MCF 10A (cell line): ENCODE measurements at regions not wholly inside any gene's neighbourhood (a gene's known extent, or its start where the extent isn't known, plus 50 kb on each side); places are given as distances from the start of the nearest gene placed in this dataset.

ENCODE experiments used
- BruUV-seq: library from RNA; stranded (reverse); fragments of 400-500 nt; replicated peaks from 2 replicates; lab custom pipeline; 2021; lab: Mats Ljungman, UMichigan
- CTCF ChIA-PET: fragments of 300-600 bp; sonication (Branson Sonifier 250); formaldehyde crosslinking; extraction: SDS; loops from one replicate; lab custom pipeline; 2021; ENCODE audit warnings: antibody characterized with exemption, inconsistent platforms; lab: Yijun Ruan, JAX
- POLR2A ChIA-PET: fragments of 300-600, 350-650 bp; sonication (Branson Sonifier 250); formaldehyde crosslinking; extraction: SDS; loops from one replicate; lab custom pipeline; 2020; ENCODE audit warnings: antibody characterized with exemption, inconsistent platforms; lab: Yijun Ruan, JAX
- DNase-seq: peaks from one replicate; pipeline ENCODE4 v3.0.0-alpha.2; 2018; ENCODE audit not compliant: unreplicated experiment
- H3K27ac Mint-ChIP-seq: one replicate; pipeline ENCODE4 v1.8.0; 2022; ENCODE audit warnings: mild to moderate bottlenecking, low read depth, mixed read lengths; ENCODE audit not compliant: unreplicated experiment
- H3K27me3 Mint-ChIP-seq: one replicate; pipeline ENCODE4 v1.8.0; 2022; ENCODE audit warnings: mixed read lengths; ENCODE audit not compliant: insufficient read depth, unreplicated experiment
- H3K36me3 Mint-ChIP-seq: one replicate; pipeline ENCODE4 v1.8.0; 2022; ENCODE audit warnings: mild to moderate bottlenecking, moderate library complexity, mixed read lengths; ENCODE audit not compliant: insufficient read depth, unreplicated experiment
- H3K4me1 Mint-ChIP-seq: one replicate; pipeline ENCODE4 v1.8.0; 2022; ENCODE audit warnings: mixed read lengths; ENCODE audit not compliant: insufficient read depth, unreplicated experiment
- H3K4me3 Mint-ChIP-seq: one replicate; pipeline ENCODE4 v1.8.0; 2022; ENCODE audit warnings: mild to moderate bottlenecking, moderate library complexity, mixed read lengths; ENCODE audit not compliant: unreplicated experiment
- H3K9me3 Mint-ChIP-seq: one replicate; pipeline ENCODE4 v1.8.0; 2022; ENCODE audit warnings: mixed read lengths; ENCODE audit not compliant: unreplicated experiment
- CTCF ChIP-seq: fragments of 200-600 bp; IDR thresholded peaks from one replicate; pipeline ENCODE4 v1.8.0; 2022; ENCODE audit warnings: antibody characterized with exemption, mild to moderate bottlenecking; ENCODE audit not compliant: unreplicated experiment
- intact Hi-C: fragments of 100-400 bp; cut with micrococcal nuclease; formaldehyde crosslinking; loops from 2 replicates; pipeline ENCODE4 v1.14.1; 2022

- no peak overlapping the region for H3K27ac Mint-ChIP-seq
- BruUV-seq: no TSS peak
- H3K9me3 Mint-ChIP-seq: no peaks in the 10 kb centered on the region
- POLR2A ChIA-PET: interaction anchor here (0.6 to 1.8 kb wide), 3 partner anchors 10 to 120 kb away, joined by 3 to 8 read pairs (median 3); no protein-coding TSS in a partner anchor
- DNase-seq: no peak
- intact Hi-C loops: no loop called here
- H3K27me3 Mint-ChIP-seq: no peaks in the 10 kb centered on the region
- H3K36me3 Mint-ChIP-seq: peaks cover 80% of the 10 kb centered on the region
- peaks cover 5% of the 10 kb centered on the region for H3K4me1 Mint-ChIP-seq
- CTCF ChIA-PET: interaction anchor here (0.6 to 1.5 kb wide), 13 partner anchors 8 to 749 kb away, joined by 3 to 8 read pairs (median 3); no protein-coding TSS in a partner anchor
- no peak overlapping the region for H3K4me3 Mint-ChIP-seq
- TF ChIP-seq CTCF: no peak
Measured at GRCh38 chr12:124398578-124399227, 103.8 kb downstream of the RFLNA start.

- Mint-ChIP-seq H3K4me3 (no peak overlapping the region), H3K27ac (no peak overlapping the region), H3K36me3 (peaks cover 80% of the 10 kb centered on the region), H3K9me3 (no peaks in the 10 kb centered on the region), H3K27me3 (no peaks in the 10 kb centered on the region), H3K4me1 (peaks cover 5% of the 10 kb centered on the region)
- CTCF ChIA-PET: interaction anchor here (0.6 to 1.5 kb wide), 6 partner anchors 11 to 748 kb away, joined by 3 to 6 read pairs (median 3); no protein-coding TSS in a partner anchor
- no TSS peak for BruUV-seq
- peak; percentile 69 for DNase-seq
- no peak for TF ChIP-seq CTCF
- intact Hi-C loops: no loop called here
- POLR2A ChIA-PET: interaction anchor here (0.6 to 1.8 kb wide), 2 partner anchors 9 to 19 kb away, joined by 3 to 8 read pairs; no protein-coding TSS in a partner anchor
Measured at GRCh38 chr12:124397807-124398577, 103.1 kb downstream of the RFLNA start.

DNA sequence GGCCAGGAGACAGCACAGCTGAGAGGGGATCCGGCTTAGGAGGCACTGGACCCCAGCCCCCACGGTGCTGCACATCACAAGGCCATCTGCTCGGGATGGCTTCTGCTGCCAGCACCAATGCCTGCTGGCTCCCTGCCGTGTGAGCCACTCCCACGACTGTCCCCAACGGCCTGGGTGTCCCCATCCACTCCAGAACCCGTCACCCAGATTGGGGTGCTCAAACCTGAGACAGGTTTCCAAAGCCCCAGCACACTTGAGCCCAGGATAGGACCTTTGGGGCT lies 102.4 kb downstream of the RFLNA start:
- Mint-ChIP-seq H3K36me3 (peaks cover 76% of the 10 kb centered on the region), H3K27me3 (no peaks in the 10 kb centered on the region), H3K9me3 (no peaks in the 10 kb centered on the region), H3K27ac (no peak overlapping the region), H3K4me3 (no peak overlapping the region), H3K4me1 (peaks cover 5% of the 10 kb centered on the region)
- no peak for DNase-seq
- TF ChIP-seq CTCF: no peak
- CTCF ChIA-PET: interaction anchor here (0.6 to 1.5 kb wide), 3 partner anchors 12 to 78 kb away, joined by 3 to 4 read pairs (median 3); no protein-coding TSS in a partner anchor
- POLR2A ChIA-PET: no interaction called here
- no TSS peak for BruUV-seq
- intact Hi-C loops: no loop called here
